Neural crest cell (in vitro differentiated cells): ENCODE measurements at regions not wholly inside any gene's neighbourhood (a gene's known extent, or its start where the extent isn't known, plus 50 kb on each side); places are given as distances from the start of the nearest gene placed in this dataset.
A peak's percentile ranks its signal among the peaks of the same experiment; 100 is the strongest.

Experiments used
- DNase-seq: peaks from one replicate; pipeline ENCODE4 v3.0.0; 2021; ENCODE audit warnings: low read depth, mixed read lengths, low spot score
- H3K27ac Mint-ChIP-seq: one replicate; pipeline ENCODE4 v1.8.0; 2021; ENCODE audit warnings: mild to moderate bottlenecking, mixed read lengths; ENCODE audit not compliant: unreplicated experiment
- H3K27me3 Mint-ChIP-seq: 2 replicates; pipeline ENCODE4 v1.8.0; 2021; ENCODE audit warnings: low read depth, mild to moderate bottlenecking, mixed read lengths
- H3K36me3 Mint-ChIP-seq: 2 replicates; pipeline ENCODE4 v1.8.0; 2021; ENCODE audit warnings: low read depth, mild to moderate bottlenecking, mixed read lengths
- H3K4me1 Mint-ChIP-seq: 2 replicates; pipeline ENCODE4 v1.8.0; 2021; ENCODE audit warnings: mixed read lengths
- H3K4me3 Mint-ChIP-seq: one replicate; pipeline ENCODE4 v1.8.0; 2021; ENCODE audit warnings: mild to moderate bottlenecking, mixed read lengths
- H3K9me3 Mint-ChIP-seq: 2 replicates; pipeline ENCODE4 v1.8.0; 2021; ENCODE audit warnings: mixed read lengths
- CTCF ChIP-seq: fragments of 200-600 bp; sonication (generic); conservative IDR thresholded peaks from 2 replicates; pipeline ENCODE4 v1.5.0; 2021; ENCODE audit warnings: antibody characterized with exemption, mild to moderate bottlenecking

- DNase-seq: no peak
- no peak for TF ChIP-seq CTCF
- H3K27me3 Mint-ChIP-seq: no peaks in the 10 kb centered on the region
- H3K4me3 Mint-ChIP-seq: peak overlapping the region; percentile 4
- peaks cover 56% of the 10 kb centered on the region for H3K4me1 Mint-ChIP-seq
- H3K27ac Mint-ChIP-seq: no peak overlapping the region
- peaks cover 5% of the 10 kb centered on the region for H3K36me3 Mint-ChIP-seq
- peaks cover 12% of the 10 kb centered on the region for H3K9me3 Mint-ChIP-seq
Observed at GRCh38 chr5:2544003-2544402, 207.5 kb downstream of the IRX2 start.

- H3K4me1 Mint-ChIP-seq: peaks cover 67% of the 10 kb centered on the region
- no peak overlapping the region for H3K4me3 Mint-ChIP-seq
- no peak for TF ChIP-seq CTCF
- H3K9me3 Mint-ChIP-seq: peaks cover 12% of the 10 kb centered on the region
- H3K36me3 Mint-ChIP-seq: peaks cover 5% of the 10 kb centered on the region
- H3K27ac Mint-ChIP-seq: no peak overlapping the region
- no peak for DNase-seq
- no peaks in the 10 kb centered on the region for H3K27me3 Mint-ChIP-seq
Observed at GRCh38 chr5:2542821-2543220, 208.7 kb downstream of the IRX2 start.

GRCh38 chr5:2542026-2542425 is 209.5 kb downstream of the IRX2 start:
- Mint-ChIP-seq H3K36me3 (peaks cover 5% of the 10 kb centered on the region), H3K27ac (peak overlapping the region; percentile 39), H3K4me3 (no peak overlapping the region), H3K27me3 (no peaks in the 10 kb centered on the region), H3K9me3 (peaks cover 12% of the 10 kb centered on the region), H3K4me1 (peaks cover 75% of the 10 kb centered on the region)
- TF ChIP-seq CTCF: no peak
- no peak for DNase-seq

- peaks cover 8% of the 10 kb centered on the region for H3K9me3 Mint-ChIP-seq
- no peak for TF ChIP-seq CTCF
- peak overlapping the region; percentile 54 for H3K27ac Mint-ChIP-seq
- peak; percentile 74 for DNase-seq
- H3K27me3 Mint-ChIP-seq: no peaks in the 10 kb centered on the region
- peaks cover 70% of the 10 kb centered on the region for H3K4me1 Mint-ChIP-seq
- peak overlapping the region; percentile 82 for H3K4me3 Mint-ChIP-seq
- H3K36me3 Mint-ChIP-seq: no peaks in the 10 kb centered on the region
Observed at GRCh38 chr5:2538169-2538568, 213.3 kb downstream of the IRX2 start.

GRCh38 chr5:2537378-2538145 is 213.9 kb downstream of the IRX2 start:
- H3K27ac Mint-ChIP-seq: peak overlapping the region; percentile 54
- H3K4me1 Mint-ChIP-seq: peaks cover 71% of the 10 kb centered on the region
- no peaks in the 10 kb centered on the region for H3K27me3 Mint-ChIP-seq
- H3K36me3 Mint-ChIP-seq: no peaks in the 10 kb centered on the region
- H3K9me3 Mint-ChIP-seq: peaks cover 8% of the 10 kb centered on the region
- peak; percentile 29 for DNase-seq
- peak overlapping the region; percentile 82 for H3K4me3 Mint-ChIP-seq
- TF ChIP-seq CTCF: no peak
